Loucy (cell line): ENCODE measurements at regions not wholly inside any gene's neighbourhood (a gene's known extent, or its start where the extent isn't known, plus 50 kb on each side); places are given as distances from the start of the nearest gene placed in this dataset.

Experiments used
- H2AFZ ChIP-seq: fragments of 200-600 bp; sonication (generic); 2 replicates; pipeline ENCODE4 v1.6.0; 2016; ENCODE audit warnings: antibody characterized with exemption, mild to moderate bottlenecking, low read length, moderate library complexity
- H3F3A ChIP-seq: fragments of 200-600 bp; 2 replicates; pipeline ENCODE4 v1.6.0; 2016; ENCODE audit warnings: antibody characterized with exemption, low read depth, mild to moderate bottlenecking
- H3K27me3 ChIP-seq: fragments of 200-600 bp; sonication (generic); 2 replicates; pipeline ENCODE4 v1.6.1; 2014; ENCODE audit warnings: low read length, mild to moderate bottlenecking; ENCODE audit not compliant: insufficient read depth, poor library complexity, severe bottlenecking
- H3K36me3 ChIP-seq: fragments of 200-600 bp; sonication (generic); 2 replicates; pipeline ENCODE4 v1.6.1; 2016; ENCODE audit warnings: low read length; ENCODE audit not compliant: insufficient read depth
- H3K4me1 ChIP-seq: fragments of 200-600 bp; sonication (generic); 2 replicates; pipeline ENCODE4 v1.5.1; 2014; ENCODE audit warnings: low read length, mild to moderate bottlenecking; ENCODE audit not compliant: insufficient read depth, poor library complexity, severe bottlenecking
- H3K4me2 ChIP-seq: fragments of 200-600 bp; sonication (generic); 2 replicates; pipeline ENCODE4 v1.6.0; 2014; ENCODE audit warnings: antibody characterized with exemption, low read length, low read depth, mild to moderate bottlenecking; ENCODE audit not compliant: poor library complexity, severe bottlenecking
- H3K4me3 ChIP-seq: fragments of 200-600 bp; sonication (generic); 2 replicates; pipeline ENCODE4 v1.5.1; 2014; ENCODE audit warnings: low read length, mild to moderate bottlenecking, mixed read lengths; ENCODE audit not compliant: poor library complexity, severe bottlenecking
- H3K79me2 ChIP-seq: fragments of 200-600 bp; sonication (generic); 2 replicates; pipeline ENCODE4 v1.6.1; 2014; ENCODE audit warnings: low read length; ENCODE audit not compliant: insufficient read depth
- H3K9ac ChIP-seq: fragments of 200-600 bp; sonication (generic); 2 replicates; pipeline ENCODE4 v1.6.0; 2014; ENCODE audit warnings: mild to moderate bottlenecking, low read depth, low read length, moderate library complexity; ENCODE audit not compliant: poor library complexity, severe bottlenecking
- H3K9me2 ChIP-seq: fragments of 200-600 bp; sonication (generic); replicated peaks from 2 replicates; pipeline ENCODE4 v1.6.1; 2016; ENCODE audit warnings: low read depth, low read length, mixed read lengths
- H3K9me3 ChIP-seq: fragments of 200-600 bp; sonication (generic); 2 replicates; pipeline ENCODE4 v1.6.1; 2014; ENCODE audit warnings: mild to moderate bottlenecking, antibody characterized with exemption, low read length, low read depth; ENCODE audit not compliant: insufficient read depth
- H4K20me1 ChIP-seq: fragments of 200-600 bp; sonication (generic); 2 replicates; pipeline ENCODE4 v1.6.0; 2014; ENCODE audit warnings: antibody characterized with exemption, low read length, mild to moderate bottlenecking; ENCODE audit not compliant: insufficient read depth, poor library complexity, severe bottlenecking
- EZH2phosphoT487 ChIP-seq: fragments of 200-600 bp; IDR thresholded peaks from 2 replicates; pipeline ENCODE4 v1.6.1; 2018; ENCODE audit warnings: antibody characterized with exemption, mild to moderate bottlenecking, moderate library complexity, borderline replicate concordance
- TF ChIP-seq, protein P1 (sequence below): fragments of 200-600 bp; sonication (generic); conservative IDR thresholded peaks from 2 replicates; pipeline ENCODE4 v1.5.1; 2014; ENCODE audit warnings: mild to moderate bottlenecking, antibody characterized with exemption, low read length

- H3K4me1 ChIP-seq = no peaks in the 10 kb centered on the region
- H3F3A ChIP-seq = no peaks in the 10 kb centered on the region
- H3K9me2 ChIP-seq = no peaks in the 10 kb centered on the region
- no peak overlapping the region for H2AFZ ChIP-seq
- H3K9ac ChIP-seq = no peak overlapping the region
- H3K4me2 ChIP-seq = no peak overlapping the region
- H3K36me3 ChIP-seq = no peaks in the 10 kb centered on the region
- H3K9me3 ChIP-seq = no peaks in the 10 kb centered on the region
- H4K20me1 ChIP-seq = no peaks in the 10 kb centered on the region
- TF ChIP-seq, protein P1, sequence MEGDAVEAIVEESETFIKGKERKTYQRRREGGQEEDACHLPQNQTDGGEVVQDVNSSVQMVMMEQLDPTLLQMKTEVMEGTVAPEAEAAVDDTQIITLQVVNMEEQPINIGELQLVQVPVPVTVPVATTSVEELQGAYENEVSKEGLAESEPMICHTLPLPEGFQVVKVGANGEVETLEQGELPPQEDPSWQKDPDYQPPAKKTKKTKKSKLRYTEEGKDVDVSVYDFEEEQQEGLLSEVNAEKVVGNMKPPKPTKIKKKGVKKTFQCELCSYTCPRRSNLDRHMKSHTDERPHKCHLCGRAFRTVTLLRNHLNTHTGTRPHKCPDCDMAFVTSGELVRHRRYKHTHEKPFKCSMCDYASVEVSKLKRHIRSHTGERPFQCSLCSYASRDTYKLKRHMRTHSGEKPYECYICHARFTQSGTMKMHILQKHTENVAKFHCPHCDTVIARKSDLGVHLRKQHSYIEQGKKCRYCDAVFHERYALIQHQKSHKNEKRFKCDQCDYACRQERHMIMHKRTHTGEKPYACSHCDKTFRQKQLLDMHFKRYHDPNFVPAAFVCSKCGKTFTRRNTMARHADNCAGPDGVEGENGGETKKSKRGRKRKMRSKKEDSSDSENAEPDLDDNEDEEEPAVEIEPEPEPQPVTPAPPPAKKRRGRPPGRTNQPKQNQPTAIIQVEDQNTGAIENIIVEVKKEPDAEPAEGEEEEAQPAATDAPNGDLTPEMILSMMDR = no peak
- no peak for TF ChIP-seq EZH2phosphoT487
- no peaks in the 10 kb centered on the region for H3K27me3 ChIP-seq
- no peaks in the 10 kb centered on the region for H3K79me2 ChIP-seq
- no peak overlapping the region for H3K4me3 ChIP-seq
Observed at GRCh38 chr6:159446340-159446739, 246.7 kb downstream of the SOD2 start.

- H4K20me1 ChIP-seq = no peaks in the 10 kb centered on the region
- H3K4me1 ChIP-seq = no peaks in the 10 kb centered on the region
- no peak overlapping the region for H3K4me3 ChIP-seq
- no peak overlapping the region for H3K9ac ChIP-seq
- no peak overlapping the region for H2AFZ ChIP-seq
- H3K9me2 ChIP-seq = no peaks in the 10 kb centered on the region
- H3K36me3 ChIP-seq = no peaks in the 10 kb centered on the region
- TF ChIP-seq, protein P1 = no peak
- TF ChIP-seq EZH2phosphoT487 = no peak
- no peaks in the 10 kb centered on the region for H3K79me2 ChIP-seq
- H3K27me3 ChIP-seq = no peaks in the 10 kb centered on the region
- no peaks in the 10 kb centered on the region for H3F3A ChIP-seq
- no peak overlapping the region for H3K4me2 ChIP-seq
- H3K9me3 ChIP-seq = no peaks in the 10 kb centered on the region
Observed at GRCh38 chr6:159445351-159445750, 247.7 kb downstream of the SOD2 start.

DNA sequence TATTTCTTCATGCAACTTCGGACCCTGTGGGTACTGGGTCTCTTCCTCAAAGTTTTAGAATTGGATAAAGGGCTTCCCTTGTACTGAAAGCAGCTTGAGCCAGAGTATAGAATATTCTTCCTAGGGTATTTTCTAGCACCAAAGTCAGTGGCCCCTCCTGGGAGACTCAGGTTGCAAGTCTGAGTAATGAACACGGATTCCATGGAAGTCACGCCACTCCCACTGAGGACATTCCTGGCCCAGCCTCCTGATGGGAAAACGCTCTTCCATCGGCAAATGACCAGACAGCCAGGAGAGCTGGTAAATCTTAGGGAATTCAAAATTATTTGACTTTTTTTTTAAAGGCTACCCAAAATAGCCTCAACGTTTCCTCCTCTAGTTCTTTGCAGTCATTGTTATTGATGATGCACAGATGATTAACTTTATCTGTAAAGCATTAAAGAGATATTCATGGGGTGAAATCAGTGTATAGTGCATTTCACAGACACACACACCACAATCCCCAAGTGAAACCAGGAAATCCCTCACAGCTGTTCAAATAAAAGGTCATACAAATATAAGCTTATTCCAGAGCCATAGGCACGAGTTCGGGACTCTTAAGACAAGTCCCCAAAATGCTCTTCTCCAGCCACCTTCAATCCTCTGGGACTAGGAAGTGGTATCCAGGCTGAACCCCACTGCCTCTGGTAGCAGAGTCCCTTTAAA is 248.8 kb downstream of the SOD2 start:
- H3K4me3 ChIP-seq = no peak overlapping the region
- H3K79me2 ChIP-seq = no peaks in the 10 kb centered on the region
- no peaks in the 10 kb centered on the region for H3K36me3 ChIP-seq
- no peak overlapping the region for H2AFZ ChIP-seq
- no peaks in the 10 kb centered on the region for H3K9me3 ChIP-seq
- TF ChIP-seq EZH2phosphoT487 = no peak
- TF ChIP-seq, protein P1 = no peak
- no peaks in the 10 kb centered on the region for H3K4me1 ChIP-seq
- no peak overlapping the region for H3K4me2 ChIP-seq
- H3K27me3 ChIP-seq = no peaks in the 10 kb centered on the region
- no peaks in the 10 kb centered on the region for H3K9me2 ChIP-seq
- no peaks in the 10 kb centered on the region for H3F3A ChIP-seq
- H3K9ac ChIP-seq = no peak overlapping the region
- H4K20me1 ChIP-seq = no peaks in the 10 kb centered on the region
